Liver (tissue), 7 donors: ENCODE measurements at regions not wholly inside any gene's neighbourhood (a gene's known extent, or its start where the extent isn't known, plus 50 kb on each side); places are given as distances from the start of the nearest gene placed in this dataset.

Experiments
- DNase-seq: peaks from one replicate; pipeline ENCODE4 v3.0.0-alpha.2; 2017; ENCODE audit warnings: low spot score
- H3K27ac ChIP-seq, 2 donors: one replicate each; pipeline ENCODE4 v1.7.0; 2013; ENCODE audit warnings: inconsistent platforms in 2 of 2, low read length in 2 of 2, control low read depth in 1 of 2, low read depth in 1 of 2, mild to moderate bottlenecking in 1 of 2
- H3K27me3 ChIP-seq, 4 donors: one replicate each; pipeline versions ENCODE4 v1.6.1 to v1.7.0; 2013; ENCODE audit warnings: low read length in 3 of 4, inconsistent platforms in 1 of 4, mild to moderate bottlenecking in 1 of 4, moderate library complexity in 1 of 4; ENCODE audit not compliant: control insufficient read depth in 4 of 4, insufficient read depth in 4 of 4
- H3K36me3 ChIP-seq, 4 donors: one replicate each; pipeline versions ENCODE4 v1.6.1 to v1.7.0; 2013; ENCODE audit warnings: low read length in 3 of 4, mild to moderate bottlenecking in 3 of 4, low read depth in 1 of 4, moderate library complexity in 1 of 4; ENCODE audit not compliant: control insufficient read depth in 4 of 4, insufficient read depth in 3 of 4
- H3K4me1 ChIP-seq, 4 donors: one replicate each; pipeline versions ENCODE4 v1.6.1 to v1.7.0; 2013; ENCODE audit warnings: low read length in 3 of 4, mild to moderate bottlenecking in 3 of 4, moderate library complexity in 1 of 4; ENCODE audit not compliant: control insufficient read depth in 4 of 4, insufficient read depth in 4 of 4
- H3K4me3 ChIP-seq, 3 donors: one replicate each; pipeline versions ENCODE4 v1.6.1 to v1.7.0; 2013; ENCODE audit warnings: low read length in 3 of 3, control low read depth in 1 of 3, low read depth in 1 of 3, mild to moderate bottlenecking in 1 of 3
- H3K9ac ChIP-seq, 2 donors: one replicate each; pipeline ENCODE4 v1.7.0; 2013; ENCODE audit warnings: low read length in 2 of 2, mild to moderate bottlenecking in 2 of 2, moderate library complexity in 2 of 2, control low read depth in 1 of 2, low read depth in 1 of 2
- H3K9me3 ChIP-seq, 4 donors: one replicate each; pipeline versions ENCODE4 v1.6.1 to v1.7.0; 2013; ENCODE audit warnings: low read length in 3 of 4; ENCODE audit not compliant: control insufficient read depth in 4 of 4
- EGR1 ChIP-seq, 2 donors: IDR thresholded peaks; 2 replicates each; pipeline ENCODE4 v1.6.1; 2016 to 2018; ENCODE audit warnings: antibody characterized with exemption in 2 of 2, low read depth in 2 of 2
- FOXA1 ChIP-seq: IDR thresholded peaks from 2 replicates; pipeline ENCODE4 v1.6.1; 2016; ENCODE audit warnings: antibody characterized with exemption
- FOXA2 ChIP-seq: IDR thresholded peaks from 2 replicates; pipeline ENCODE4 v1.6.1; 2016; ENCODE audit warnings: antibody characterized with exemption
- GABPA ChIP-seq, 2 donors: IDR thresholded peaks in 1 of 2; conservative IDR thresholded peaks in 1 of 2; 2 replicates each; pipeline ENCODE4 v1.6.1; 2016; ENCODE audit warnings: antibody characterized with exemption in 2 of 2, mild to moderate bottlenecking in 1 of 2, moderate library complexity in 1 of 2
- HNF4A ChIP-seq, 2 donors: conservative IDR thresholded peaks; 2 replicates each; pipeline ENCODE4 v1.6.1; 2016; ENCODE audit warnings: antibody characterized with exemption in 2 of 2, mild to moderate bottlenecking in 2 of 2
- HNF4G ChIP-seq: IDR thresholded peaks from 2 replicates; pipeline ENCODE4 v1.6.1; 2016; ENCODE audit warnings: antibody characterized with exemption
- JUND ChIP-seq, 2 donors: IDR thresholded peaks; 2 replicates each; pipeline ENCODE4 v1.6.1; 2016; ENCODE audit warnings: antibody characterized with exemption in 2 of 2
- NR2F2 ChIP-seq: IDR thresholded peaks from 2 replicates; pipeline ENCODE4 v1.6.1; 2016; ENCODE audit warnings: antibody characterized with exemption
- RAD21 ChIP-seq, 2 donors: IDR thresholded peaks; 2 replicates each; pipeline ENCODE4 v1.6.1; 2016; ENCODE audit warnings: antibody characterized with exemption in 2 of 2, mild to moderate bottlenecking in 2 of 2
- RXRA ChIP-seq, 2 donors: IDR thresholded peaks; 2 replicates each; pipeline ENCODE4 v1.6.1; 2017 to 2018; ENCODE audit warnings: antibody characterized with exemption in 2 of 2, mild to moderate bottlenecking in 1 of 2
- SP1 ChIP-seq: IDR thresholded peaks from 2 replicates; pipeline ENCODE4 v1.6.1; 2018; ENCODE audit warnings: antibody characterized with exemption, mild to moderate bottlenecking
- TAF1 ChIP-seq: conservative IDR thresholded peaks from 2 replicates; pipeline ENCODE4 v1.6.1; 2016; ENCODE audit warnings: antibody characterized with exemption, mild to moderate bottlenecking
- YY1 ChIP-seq: IDR thresholded peaks from 2 replicates; pipeline ENCODE4 v1.6.1; 2016; ENCODE audit warnings: antibody characterized with exemption, mild to moderate bottlenecking
- WGBS: extraction: QIAGEN DNeasy Blood & Tissue Kit; methylation state at CpG from one replicate; pipeline ENCODE4 v1.1.7; 2013; 5-methylcytosine and 5-hydroxymethylcytosine counted together
- TF ChIP-seq, protein P1 (sequence below): IDR thresholded peaks from 2 replicates; pipeline ENCODE4 v1.6.1; 2016; ENCODE audit warnings: antibody characterized with exemption, mild to moderate bottlenecking
- TF ChIP-seq, protein P2 (sequence below): IDR thresholded peaks from 2 replicates; pipeline ENCODE4 v1.6.1; 2016; ENCODE audit warnings: antibody characterized with exemption
- TF ChIP-seq, protein P3 (sequence below): IDR thresholded peaks from 2 replicates; pipeline ENCODE4 v1.6.1; 2016; ENCODE audit warnings: antibody characterized with exemption
- donor health status: healthy.
- donor health status: healthy.
- donor health status: healthy.
- donor health status: healthy.

DNA sequence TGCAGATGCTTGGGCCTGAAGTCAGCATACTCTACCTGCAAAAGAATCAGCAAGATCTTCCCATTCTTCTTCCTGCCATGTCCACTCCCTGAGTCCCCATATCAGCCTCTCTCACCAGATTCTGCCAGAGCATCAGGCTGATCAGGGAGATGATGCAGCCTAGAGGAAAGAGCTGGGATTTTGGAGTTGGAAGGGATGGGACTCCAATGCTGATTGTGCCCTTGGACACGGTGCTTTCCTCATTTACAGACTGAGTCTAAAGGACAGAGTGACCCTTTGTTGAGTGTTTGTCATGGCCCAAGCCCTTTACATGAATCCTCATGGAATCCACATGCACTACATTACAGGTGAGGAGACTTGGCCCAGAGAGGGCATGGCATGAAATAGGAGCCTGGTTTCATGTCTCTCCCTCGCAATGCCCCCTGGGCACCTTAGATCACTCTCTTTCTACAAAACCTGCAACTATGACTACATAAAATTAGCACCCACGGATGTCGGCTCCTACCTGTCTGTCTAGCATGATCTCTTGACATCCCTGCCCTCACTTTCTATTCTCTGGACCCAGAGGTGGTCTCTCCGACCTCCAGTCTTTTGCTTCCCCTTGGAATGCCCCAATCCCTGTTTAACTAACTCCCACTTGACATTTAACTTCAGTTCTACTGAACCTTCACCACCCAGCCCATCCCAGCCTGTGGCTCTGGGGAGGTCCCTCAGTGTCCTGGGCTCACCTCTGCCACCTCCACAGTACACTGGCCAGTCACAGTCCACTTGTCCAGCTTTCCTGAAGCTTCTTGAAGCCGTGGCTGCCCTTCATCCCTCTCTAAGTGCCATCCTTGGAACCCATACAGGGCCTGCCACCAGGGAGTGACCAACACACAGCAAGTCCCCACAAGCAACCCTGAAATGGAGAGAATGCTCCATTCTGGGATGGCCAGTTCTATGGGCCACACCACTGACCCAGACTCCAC, 173.5 kb downstream of the ABHD5 start:
- Histone ChIP-seq H3K4me3 (no peak overlapping the region), H3K27me3 (no peaks in the 10 kb centered on the region), H3K9me3 (no peaks in the 10 kb centered on the region), H3K36me3 (no peaks in the 10 kb centered on the region), H3K4me1 (no peaks in the 10 kb centered on the region), H3K27ac (no peak overlapping the region), H3K9ac (no peak overlapping the region)
- WGBS: 72% methylated on average over 6 of the region's 6 CpGs
- peak; percentile 21 for DNase-seq
- TF ChIP-seq TAF1: no peak
- TF ChIP-seq NR2F2: no peak
- TF ChIP-seq, protein P1, sequence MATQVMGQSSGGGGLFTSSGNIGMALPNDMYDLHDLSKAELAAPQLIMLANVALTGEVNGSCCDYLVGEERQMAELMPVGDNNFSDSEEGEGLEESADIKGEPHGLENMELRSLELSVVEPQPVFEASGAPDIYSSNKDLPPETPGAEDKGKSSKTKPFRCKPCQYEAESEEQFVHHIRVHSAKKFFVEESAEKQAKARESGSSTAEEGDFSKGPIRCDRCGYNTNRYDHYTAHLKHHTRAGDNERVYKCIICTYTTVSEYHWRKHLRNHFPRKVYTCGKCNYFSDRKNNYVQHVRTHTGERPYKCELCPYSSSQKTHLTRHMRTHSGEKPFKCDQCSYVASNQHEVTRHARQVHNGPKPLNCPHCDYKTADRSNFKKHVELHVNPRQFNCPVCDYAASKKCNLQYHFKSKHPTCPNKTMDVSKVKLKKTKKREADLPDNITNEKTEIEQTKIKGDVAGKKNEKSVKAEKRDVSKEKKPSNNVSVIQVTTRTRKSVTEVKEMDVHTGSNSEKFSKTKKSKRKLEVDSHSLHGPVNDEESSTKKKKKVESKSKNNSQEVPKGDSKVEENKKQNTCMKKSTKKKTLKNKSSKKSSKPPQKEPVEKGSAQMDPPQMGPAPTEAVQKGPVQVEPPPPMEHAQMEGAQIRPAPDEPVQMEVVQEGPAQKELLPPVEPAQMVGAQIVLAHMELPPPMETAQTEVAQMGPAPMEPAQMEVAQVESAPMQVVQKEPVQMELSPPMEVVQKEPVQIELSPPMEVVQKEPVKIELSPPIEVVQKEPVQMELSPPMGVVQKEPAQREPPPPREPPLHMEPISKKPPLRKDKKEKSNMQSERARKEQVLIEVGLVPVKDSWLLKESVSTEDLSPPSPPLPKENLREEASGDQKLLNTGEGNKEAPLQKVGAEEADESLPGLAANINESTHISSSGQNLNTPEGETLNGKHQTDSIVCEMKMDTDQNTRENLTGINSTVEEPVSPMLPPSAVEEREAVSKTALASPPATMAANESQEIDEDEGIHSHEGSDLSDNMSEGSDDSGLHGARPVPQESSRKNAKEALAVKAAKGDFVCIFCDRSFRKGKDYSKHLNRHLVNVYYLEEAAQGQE: no peak
- no peak for TF ChIP-seq RXRA (IDR thresholded peaks at IDR 0.05)
- TF ChIP-seq, protein P2, sequence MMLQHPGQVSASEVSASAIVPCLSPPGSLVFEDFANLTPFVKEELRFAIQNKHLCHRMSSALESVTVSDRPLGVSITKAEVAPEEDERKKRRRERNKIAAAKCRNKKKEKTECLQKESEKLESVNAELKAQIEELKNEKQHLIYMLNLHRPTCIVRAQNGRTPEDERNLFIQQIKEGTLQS: no peak

DNA sequence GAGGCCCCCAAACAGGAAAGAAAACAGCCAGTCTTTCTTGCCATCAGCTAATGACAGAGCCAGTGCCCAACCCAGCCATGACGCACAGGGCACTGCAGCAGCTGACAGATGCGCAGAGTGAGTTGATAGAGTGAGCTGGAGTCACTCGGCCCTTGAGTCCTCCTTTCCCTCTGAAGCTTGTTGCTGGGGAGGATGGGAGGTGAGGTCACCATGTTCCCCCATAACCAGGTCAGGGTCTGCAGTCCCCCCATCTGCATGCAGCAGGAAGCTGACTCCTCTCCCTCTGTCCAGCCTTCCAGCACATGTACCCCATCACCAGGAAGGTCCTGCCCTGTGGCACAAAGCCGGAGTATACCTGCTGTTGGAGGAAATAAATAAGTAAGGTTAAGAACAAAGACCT, 174.6 kb downstream of the ABHD5 start:
- H3K9ac ChIP-seq: no peak overlapping the region
- DNase-seq: peak; percentile 17
- TF ChIP-seq NR2F2 (no peak), TAF1 (no peak)
- H3K36me3 ChIP-seq: no peaks in the 10 kb centered on the region
- H3K27me3 ChIP-seq: no peaks in the 10 kb centered on the region
- H3K4me1 ChIP-seq: no peaks in the 10 kb centered on the region
- H3K9me3 ChIP-seq: no peaks in the 10 kb centered on the region
- 89% methylated on average over 4 of the region's 4 CpGs for WGBS
- H3K27ac ChIP-seq: no peak overlapping the region
- no peak overlapping the region for H3K4me3 ChIP-seq

DNA sequence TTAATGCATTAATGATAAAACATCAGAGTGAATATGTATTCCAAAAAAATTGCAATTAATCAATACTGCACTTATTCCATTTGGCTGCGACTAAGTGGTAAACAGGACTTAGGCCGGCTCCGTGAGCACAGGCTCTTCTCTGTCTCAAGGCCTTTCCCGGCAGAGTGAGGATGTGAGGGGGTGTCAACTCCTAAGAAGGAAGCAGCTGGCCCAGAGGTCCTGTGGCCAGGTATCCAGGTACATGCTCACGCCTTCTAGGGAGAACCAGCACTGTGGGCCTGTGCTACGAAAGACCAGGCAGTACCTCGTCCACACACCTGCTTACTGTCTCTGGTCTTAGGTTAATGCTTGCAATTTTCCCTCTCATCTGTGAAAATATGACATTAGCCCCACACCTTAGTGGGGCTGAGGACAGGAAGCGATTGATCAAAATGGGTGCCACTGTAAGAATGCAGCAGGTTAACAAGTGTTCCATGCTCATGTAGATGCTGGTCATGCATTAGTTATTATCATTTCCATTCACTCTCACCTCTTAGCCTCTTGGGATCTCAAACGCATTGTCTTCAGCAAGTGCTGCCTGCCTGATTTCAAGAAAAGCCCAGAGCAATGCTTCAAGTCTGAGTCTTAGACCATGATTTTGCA, 175.3 kb downstream of the ABHD5 start:
- no peaks in the 10 kb centered on the region for H3K27me3 ChIP-seq
- no peak overlapping the region for H3K4me3 ChIP-seq
- no peaks in the 10 kb centered on the region for H3K4me1 ChIP-seq
- no peak overlapping the region for H3K9ac ChIP-seq
- 90% methylated on average over 9 of the region's 9 CpGs for WGBS
- H3K27ac ChIP-seq: no peak overlapping the region
- TF ChIP-seq TAF1 (no peak), GABPA (IDR thresholded peaks at IDR 0.05 in 1 of 2, conservative IDR thresholded peaks at IDR 0.05 in 1 of 2) (no peak), HNF4A (conservative IDR thresholded peaks at IDR 0.05) (no peak), YY1 (no peak), NR2F2 (no peak), EGR1 (IDR thresholded peaks at IDR 0.05; ENCODE audit: low read depth in 2 of 2) (no peak), FOXA2 (no peak), FOXA1 (no peak), SP1 (no peak), JUND (IDR thresholded peaks at IDR 0.05) (no peak), RAD21 (IDR thresholded peaks at IDR 0.05) (no peak), RXRA (IDR thresholded peaks at IDR 0.05) (no peak), HNF4G (no peak)
- TF ChIP-seq, protein P1: no peak
- TF ChIP-seq, protein P3, sequence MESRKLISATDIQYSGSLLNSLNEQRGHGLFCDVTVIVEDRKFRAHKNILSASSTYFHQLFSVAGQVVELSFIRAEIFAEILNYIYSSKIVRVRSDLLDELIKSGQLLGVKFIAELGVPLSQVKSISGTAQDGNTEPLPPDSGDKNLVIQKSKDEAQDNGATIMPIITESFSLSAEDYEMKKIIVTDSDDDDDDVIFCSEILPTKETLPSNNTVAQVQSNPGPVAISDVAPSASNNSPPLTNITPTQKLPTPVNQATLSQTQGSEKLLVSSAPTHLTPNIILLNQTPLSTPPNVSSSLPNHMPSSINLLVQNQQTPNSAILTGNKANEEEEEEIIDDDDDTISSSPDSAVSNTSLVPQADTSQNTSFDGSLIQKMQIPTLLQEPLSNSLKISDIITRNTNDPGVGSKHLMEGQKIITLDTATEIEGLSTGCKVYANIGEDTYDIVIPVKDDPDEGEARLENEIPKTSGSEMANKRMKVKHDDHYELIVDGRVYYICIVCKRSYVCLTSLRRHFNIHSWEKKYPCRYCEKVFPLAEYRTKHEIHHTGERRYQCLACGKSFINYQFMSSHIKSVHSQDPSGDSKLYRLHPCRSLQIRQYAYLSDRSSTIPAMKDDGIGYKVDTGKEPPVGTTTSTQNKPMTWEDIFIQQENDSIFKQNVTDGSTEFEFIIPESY: no peak
- TF ChIP-seq, protein P2: no peak
- H3K9me3 ChIP-seq: no peaks in the 10 kb centered on the region
- no peaks in the 10 kb centered on the region for H3K36me3 ChIP-seq
- DNase-seq: peak; percentile 2
